ENCODE measurements at regions not wholly inside any gene's neighbourhood (a gene's known extent, or its start where the extent isn't known, plus 50 kb on each side); places are given as distances from the start of the nearest gene placed in this dataset.

GRCh38 chr10:120641695-120642094 is 184.7 kb downstream of the PLPP4 start:
- no peak for DNase-seq

- no peak for DNase-seq
Observed at GRCh38 chr10:120643351-120643750, 186.3 kb downstream of the PLPP4 start.

- no peak for DNase-seq
Observed at GRCh38 chr10:120644556-120645410, 187.8 kb downstream of the PLPP4 start.

DNA sequence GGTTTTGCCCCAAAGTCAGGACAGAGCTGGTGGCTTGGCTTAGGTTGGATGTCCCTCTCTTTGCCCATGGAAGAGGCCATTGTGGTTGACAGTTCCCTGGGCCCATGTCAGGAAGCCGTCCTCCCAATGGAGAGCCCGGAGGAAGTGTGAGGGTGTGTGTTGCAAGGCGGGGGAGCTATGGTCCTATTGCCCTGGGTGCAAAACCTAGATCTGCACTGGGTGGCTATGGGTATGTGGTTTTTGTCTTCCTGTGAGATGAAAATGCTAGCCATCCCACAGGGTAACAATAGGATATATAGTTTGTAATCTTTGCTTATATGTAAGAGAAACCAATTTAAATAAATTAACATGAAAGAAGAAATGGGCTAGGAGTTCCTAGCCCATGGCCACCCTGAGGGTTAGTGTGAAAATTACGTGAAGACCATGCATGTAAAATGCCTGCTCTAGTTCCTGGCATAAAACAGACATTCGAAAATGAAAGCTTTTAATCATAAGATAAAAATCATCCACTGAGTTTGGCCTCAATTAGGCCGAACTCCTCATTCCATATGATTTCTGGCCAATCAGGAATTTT is 189.2 kb downstream of the PLPP4 start:
- no peak for DNase-seq

- DNase-seq: no peak
Observed at GRCh38 chr10:120646738-120647456, 189.9 kb downstream of the PLPP4 start.

GRCh38 chr10:120650705-120651399 is 193.8 kb downstream of the PLPP4 start:
- no peak for DNase-seq

DNA sequence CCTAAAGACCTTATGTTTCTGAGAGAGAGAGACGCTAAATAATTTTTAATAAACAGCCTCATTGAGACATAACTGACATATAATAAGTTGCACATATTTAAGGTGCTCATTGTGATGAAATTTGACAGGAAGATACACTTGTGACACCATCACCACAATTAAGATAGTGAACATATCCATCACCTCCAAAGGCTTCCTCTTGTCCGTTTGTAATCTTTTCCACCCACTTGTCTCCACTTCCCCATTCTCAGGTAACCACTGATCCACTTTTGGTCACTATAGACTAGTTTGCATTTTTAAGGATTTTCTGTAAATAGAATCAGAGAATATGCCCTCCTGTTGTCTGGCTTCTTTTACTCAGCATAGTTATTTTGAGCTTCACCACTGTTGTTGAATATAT is 195.1 kb upstream of the WDR11 start:
- DNase-seq: no peak

DNA sequence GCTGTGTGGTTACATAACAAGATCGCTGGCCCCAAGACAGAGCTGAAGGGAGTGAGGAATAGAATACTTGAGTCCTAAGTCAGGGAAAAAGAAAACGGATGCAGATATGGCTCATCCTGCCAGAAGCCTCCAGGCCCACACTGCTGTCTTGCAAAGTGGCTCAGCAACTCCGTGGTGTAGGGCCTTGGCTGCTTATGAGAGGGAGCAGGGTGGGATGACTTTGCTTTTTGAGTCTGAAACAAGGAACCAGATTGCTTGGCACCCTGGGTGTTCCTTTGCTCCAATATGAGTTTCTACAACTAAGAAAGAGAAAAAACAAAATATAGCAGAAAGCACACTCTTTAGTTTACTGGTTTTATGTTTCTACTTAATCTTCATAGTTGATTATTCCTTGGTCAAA is 193.8 kb upstream of the WDR11 start:
- DNase-seq: no peak

DNA sequence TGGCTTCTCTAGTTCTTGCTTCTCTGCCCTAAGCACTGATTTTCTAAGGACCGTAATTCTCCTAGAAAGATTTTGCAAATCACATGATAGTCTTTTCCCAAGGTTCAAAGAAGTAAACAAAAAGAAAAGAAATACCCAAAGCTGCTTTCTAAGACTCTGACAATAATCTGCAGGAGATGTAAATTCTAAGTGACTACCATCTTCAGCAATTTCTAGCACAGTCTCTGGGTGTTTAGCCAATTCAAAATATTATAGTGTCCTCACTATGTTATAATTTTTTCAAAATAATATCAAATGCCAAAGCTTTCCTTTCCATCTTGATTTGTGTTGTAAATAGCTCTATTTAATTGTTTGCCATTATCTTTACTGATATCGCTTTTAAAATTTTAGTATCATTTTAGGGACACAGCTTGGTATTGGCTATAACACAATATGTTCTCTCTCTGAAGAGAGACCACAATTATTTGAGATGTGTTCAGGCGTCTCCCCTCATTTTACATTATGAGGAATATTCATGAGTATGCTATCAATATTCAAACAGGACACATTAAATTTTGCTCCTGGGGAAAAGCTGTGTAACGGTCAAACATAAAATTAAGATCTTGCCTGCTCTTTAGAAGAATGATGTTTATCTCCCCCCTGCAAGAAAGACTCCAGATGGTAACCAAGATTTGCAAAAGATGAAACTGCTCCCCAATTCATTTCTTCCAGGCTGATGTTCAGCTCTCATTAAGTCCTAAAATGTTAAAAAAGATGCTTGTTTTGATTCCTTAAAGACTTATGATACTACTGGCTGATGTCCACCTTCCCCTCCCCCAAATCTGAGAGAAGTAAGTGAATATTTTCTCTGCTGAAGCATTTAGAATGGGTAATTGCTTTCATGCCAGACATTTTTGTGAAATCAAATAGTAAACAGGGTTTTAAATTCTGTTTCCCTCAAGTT is 191.9 kb upstream of the WDR11 start:
- no peak for DNase-seq

- no peak for DNase-seq
Observed at GRCh38 chr10:120666308-120666707, 184.9 kb upstream of the WDR11 start.

DNA sequence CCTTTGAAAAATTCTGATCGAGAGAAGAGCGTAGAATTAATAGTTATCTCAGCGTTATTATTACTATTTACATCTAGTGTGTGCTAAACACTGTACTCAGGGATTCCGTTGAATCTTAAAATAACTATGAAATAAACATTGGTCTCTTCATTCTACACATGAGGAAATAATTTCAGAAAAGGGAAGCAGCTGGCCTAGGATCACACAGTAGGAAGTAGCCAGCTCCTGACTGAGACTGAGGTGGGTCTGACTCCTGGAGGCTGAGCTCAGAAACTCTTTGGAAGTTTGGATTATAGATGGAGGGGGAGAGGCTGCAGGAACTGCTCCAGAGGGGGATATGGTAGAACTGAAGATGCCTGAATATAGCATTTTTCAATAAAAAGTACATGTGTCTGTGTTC is 183.9 kb upstream of the WDR11 start:
- DNase-seq: no peak

DNA sequence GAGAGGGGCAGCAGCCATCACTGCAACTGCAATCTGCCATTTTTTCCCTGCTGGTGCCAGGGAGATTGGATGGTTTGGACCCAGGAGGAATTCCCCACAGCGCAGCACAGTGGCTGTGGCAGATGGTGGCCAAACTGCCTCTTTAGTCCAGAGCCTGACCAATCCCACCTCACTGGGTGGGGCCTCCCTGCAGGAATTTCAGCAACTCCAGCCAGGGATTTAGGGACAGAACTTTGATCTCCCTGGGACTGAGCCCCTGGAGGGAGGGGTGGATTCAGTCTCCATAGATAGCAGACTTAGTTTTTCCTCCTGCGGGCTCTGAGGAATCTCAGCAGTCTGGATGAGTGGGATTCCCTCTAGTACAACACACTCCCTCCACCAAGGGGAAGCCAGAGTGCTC is 179.7 kb upstream of the WDR11 start:
- no peak for DNase-seq

DNA sequence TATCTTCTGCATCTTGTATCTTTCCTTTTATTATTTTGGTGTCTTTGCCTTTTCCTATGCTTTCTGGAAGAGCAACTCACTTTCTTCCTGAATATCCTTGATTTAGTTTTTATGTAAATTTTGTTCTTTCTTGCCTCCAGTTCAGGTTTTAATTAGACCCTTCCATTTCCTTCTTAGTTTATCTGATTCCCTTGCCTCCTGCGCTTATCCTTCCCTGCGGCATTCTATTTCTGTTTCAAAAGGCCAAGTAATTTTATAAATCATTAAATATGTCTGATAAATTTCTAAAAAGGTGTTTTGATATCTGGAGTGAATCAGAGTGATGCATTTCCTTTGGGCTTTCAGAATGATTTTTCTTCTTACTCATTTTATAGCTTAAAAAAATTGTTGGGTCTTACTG is 167.7 kb upstream of the WDR11 start:
- no peak for DNase-seq

DNA sequence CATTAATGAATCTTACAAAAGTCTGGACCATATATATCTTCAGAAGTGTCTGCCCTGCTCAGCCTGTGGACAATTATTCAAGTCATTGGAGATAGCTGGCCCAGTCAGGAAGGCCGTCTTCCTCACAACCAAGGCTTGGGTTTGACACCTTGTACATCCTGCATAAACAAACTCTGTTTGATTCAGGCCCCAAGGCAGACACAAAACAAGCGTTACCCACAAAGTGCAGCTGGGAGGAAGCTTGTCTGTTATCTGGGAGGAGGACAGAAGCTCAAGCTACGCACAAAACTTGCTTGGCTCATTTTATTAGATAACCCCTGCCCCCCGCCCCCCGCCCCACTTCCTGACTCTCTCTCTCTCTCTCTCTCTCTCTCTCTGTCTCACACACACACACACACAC is 166.9 kb upstream of the WDR11 start:
- DNase-seq: no peak

DNA sequence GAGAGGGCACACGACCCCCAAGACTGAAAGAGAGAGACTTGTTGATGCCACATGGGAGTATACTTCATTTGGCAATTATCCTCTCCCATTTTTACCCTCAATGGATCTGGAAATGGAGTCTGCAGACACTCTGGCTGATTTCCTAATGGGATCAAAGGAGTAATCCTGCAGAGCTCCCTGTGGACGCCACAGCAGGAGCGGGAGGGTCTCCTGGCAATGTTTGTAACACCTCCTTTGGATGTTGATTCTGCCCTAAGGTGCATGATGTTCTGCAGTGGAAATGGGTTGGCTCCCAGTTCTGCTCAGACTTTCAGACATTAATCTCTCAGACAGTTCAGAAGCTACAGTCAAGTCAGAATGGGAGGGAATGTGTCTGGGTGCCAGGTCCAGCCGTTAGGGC is 166.0 kb upstream of the WDR11 start:
- DNase-seq: no peak

DNA sequence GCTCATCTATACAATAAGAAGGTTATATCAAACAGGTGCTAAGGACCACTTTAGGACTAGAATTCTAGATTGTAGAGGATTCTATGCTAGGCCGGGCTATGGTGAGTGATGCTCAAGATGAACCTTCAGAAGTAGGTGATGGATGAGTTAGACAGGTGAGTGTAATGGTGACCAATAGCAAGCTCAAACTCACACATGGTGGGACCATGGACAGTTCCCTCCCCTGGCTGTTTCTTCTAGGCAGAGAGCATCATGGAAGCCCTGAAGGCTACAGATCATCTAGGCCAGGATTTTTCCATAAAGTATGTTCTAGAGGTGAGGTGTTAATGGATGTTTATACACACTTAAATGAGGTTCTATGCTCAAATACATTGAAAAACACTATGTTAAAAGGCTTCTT is 162.2 kb upstream of the WDR11 start:
- DNase-seq: no peak

GRCh38 chr10:120689777-120690529 is 161.2 kb upstream of the WDR11 start:
- DNase-seq: no peak

GRCh38 chr10:120691625-120692024 is 159.5 kb upstream of the WDR11 start:
- no peak for DNase-seq

GRCh38 chr10:120700426-120700825 is 150.7 kb upstream of the WDR11 start:
- DNase-seq: no peak

DNA sequence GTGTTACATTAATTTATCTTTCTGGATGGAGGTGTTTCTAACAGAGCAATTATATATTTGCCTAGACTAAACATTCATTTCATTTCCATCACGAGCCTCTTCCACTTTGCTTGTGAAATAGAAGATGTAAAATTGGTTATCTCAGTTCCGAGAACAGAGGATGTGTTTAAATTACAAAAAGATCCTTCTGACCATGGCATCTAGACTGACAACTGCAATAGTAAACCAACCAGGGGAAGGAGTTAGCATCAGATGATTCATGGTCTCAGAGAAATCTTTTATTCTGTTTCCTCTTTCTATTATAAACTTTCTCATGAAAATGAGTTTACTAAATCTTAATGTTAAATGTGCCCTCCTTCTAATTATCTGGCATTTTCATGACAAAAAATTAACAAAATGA is 149.8 kb upstream of the WDR11 start:
- DNase-seq: no peak

- DNase-seq: no peak
Observed at GRCh38 chr10:120702032-120702431, 149.1 kb upstream of the WDR11 start.

DNA sequence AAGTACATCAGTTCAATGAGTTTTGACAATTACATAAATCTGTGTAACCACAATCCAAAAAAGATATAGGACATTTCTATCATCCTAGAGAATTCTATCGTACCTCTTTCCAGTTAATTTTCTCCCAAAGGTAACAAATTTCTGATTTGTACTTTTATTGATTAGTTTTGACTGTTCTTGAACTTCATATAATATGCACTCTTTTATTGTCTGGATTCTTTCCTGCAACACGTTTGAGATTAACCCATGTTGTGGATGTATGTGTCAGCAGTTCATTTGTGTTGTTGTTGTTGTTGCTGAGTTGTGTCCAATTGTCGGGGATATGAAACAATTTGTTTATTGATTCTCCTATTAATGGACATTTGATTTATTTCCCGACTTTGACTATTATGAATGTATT is 145.9 kb upstream of the WDR11 start:
- no peak for DNase-seq

Measured in NCI-H2081 (cell line).